ENCODE measurements at regions not wholly inside any gene's neighbourhood (a gene's known extent, or its start where the extent isn't known, plus 50 kb on each side); places are given as distances from the start of the nearest gene placed in this dataset.
"Not testable (repeated sequence)": the region's sequence is repeated elsewhere in the genome, so short reads cannot be mapped to it uniquely, and the experiment has no call there.

DNA sequence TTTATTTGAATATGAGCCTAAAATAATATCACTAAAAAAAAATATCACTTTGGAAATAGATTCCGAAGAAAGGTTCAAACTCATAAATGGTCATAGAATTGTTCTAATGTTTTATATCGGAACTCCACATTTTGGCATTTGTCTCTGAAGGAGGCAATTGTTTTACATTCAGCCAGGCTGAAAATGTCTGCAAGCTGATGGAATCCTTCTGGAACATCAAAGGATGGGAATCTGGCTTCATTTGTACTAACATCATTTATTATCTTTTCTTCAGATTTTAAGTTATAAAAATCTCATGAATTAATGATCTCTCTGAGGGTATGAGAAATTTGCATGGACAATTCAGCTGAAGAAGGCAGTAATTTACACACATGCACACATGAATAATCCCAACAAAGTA, 251.4 kb upstream of the RGMA start:
- no peak overlapping the region for H3K4me3 ChIP-seq (ENCODE audit: low read depth, low read length)
- TF ChIP-seq, protein P1, sequence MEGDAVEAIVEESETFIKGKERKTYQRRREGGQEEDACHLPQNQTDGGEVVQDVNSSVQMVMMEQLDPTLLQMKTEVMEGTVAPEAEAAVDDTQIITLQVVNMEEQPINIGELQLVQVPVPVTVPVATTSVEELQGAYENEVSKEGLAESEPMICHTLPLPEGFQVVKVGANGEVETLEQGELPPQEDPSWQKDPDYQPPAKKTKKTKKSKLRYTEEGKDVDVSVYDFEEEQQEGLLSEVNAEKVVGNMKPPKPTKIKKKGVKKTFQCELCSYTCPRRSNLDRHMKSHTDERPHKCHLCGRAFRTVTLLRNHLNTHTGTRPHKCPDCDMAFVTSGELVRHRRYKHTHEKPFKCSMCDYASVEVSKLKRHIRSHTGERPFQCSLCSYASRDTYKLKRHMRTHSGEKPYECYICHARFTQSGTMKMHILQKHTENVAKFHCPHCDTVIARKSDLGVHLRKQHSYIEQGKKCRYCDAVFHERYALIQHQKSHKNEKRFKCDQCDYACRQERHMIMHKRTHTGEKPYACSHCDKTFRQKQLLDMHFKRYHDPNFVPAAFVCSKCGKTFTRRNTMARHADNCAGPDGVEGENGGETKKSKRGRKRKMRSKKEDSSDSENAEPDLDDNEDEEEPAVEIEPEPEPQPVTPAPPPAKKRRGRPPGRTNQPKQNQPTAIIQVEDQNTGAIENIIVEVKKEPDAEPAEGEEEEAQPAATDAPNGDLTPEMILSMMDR (conservative IDR thresholded peaks at IDR 0.05; ENCODE audit: low read depth, low read length): no peak
- DNase-seq (ENCODE audit: low read depth): no peak

DNA sequence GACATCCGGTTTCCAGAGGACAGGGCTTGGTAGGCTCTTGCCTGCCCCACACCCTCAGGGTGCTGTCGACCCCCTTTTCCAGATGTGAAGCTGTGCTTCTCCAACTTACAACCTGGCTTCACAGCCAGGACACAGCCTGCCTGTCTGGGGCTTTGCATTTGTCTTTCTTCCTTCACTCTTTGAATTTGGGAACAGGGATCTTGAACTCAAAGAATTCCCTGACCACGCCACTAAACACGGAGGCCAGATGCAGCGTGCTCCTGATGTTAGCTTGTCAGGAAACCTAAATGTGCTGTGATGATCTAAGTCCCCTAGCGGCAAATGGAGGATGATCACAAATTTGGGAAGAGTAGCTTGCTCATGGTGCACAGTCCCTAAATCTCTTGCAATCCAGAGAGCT, 244.8 kb upstream of the RGMA start:
- H3K4me3 ChIP-seq (ENCODE audit: low read depth, low read length): no peak overlapping the region
- TF ChIP-seq, protein P1 (conservative IDR thresholded peaks at IDR 0.05; ENCODE audit: low read depth, low read length): no peak

DNA sequence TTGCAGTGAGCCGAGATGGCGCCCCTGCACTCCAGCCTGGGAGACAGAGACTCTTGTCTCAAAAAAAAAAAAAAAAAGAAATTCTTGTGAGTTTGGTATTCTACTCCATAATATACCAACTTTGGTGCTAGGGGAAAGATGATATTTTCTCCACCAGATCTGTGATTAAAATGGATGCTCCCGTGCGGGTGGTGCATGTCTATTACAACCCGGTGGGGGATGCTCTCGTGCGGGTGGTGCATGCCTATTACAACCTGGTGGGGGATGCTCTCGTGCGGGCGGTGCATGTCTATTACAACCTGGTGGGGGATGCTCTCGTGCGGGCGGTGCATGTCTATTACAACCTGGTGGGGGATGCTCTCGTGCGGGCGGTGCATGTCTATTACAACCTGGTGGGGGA, 244.1 kb upstream of the RGMA start:
- DNase-seq (ENCODE audit: low read depth); H3K4me3 ChIP-seq (ENCODE audit: low read depth, low read length): not testable (repeated sequence)

More for the DNA sequence above, 244.8 kb upstream of the RGMA start:
- no peak for DNase-seq (ENCODE audit: low read depth)

DNA sequence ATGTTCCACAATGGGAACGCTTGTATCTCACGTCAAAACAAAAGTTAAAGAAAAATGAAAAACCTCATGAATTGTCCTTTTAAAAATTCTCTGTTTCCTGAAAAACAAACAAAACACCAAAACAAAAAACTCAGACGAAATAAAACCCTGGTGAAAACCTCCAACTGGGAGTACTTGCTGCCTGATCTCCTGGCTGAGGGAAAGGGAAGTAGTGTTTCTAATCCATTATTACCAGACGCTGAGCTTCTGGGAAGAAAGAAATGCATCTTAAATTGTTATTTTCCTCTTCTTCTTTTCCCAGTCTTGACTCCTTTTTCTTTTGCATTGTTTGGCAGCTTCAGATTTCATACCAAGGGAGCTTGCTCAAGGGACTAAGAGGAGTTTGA, 243.2 kb upstream of the RGMA start:
- H3K4me3 ChIP-seq (ENCODE audit: low read depth, low read length): no peak overlapping the region
- DNase-seq (ENCODE audit: low read depth): no peak
- TF ChIP-seq, protein P1 (conservative IDR thresholded peaks at IDR 0.05; ENCODE audit: low read depth, low read length): no peak

DNA sequence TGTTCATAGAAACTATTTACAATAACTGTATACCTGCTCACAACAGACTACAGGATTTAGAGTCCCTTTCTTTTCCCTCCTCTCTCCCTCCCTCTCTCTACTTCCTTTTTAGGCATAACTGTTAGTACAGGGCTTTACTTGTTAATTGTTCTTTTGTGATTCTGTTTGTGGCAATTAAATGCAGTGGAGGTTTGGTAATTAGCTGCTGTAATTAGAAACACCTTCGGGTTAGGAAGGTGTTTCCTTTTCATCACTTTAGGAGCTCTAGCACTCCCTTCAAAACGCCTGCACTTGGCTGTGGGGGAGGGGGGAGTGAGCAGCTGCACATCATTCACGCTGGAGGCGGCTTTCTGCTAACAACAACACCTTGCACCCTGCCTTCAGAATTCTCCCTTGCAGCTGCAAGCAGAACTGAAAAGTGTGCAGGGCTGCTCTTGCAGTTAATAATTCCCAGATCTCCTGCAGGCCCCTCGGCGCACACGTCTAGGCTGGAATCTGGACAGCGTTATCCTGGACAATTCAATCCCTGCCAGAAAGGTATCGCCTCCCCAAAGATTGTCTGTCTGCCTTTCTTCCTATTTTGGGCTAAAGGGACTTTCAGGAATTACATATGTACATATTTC, 242.6 kb upstream of the RGMA start:
- no peak overlapping the region for H3K4me3 ChIP-seq (ENCODE audit: low read depth, low read length)
- no peak for DNase-seq (ENCODE audit: low read depth)
- TF ChIP-seq, protein P1 (conservative IDR thresholded peaks at IDR 0.05; ENCODE audit: low read depth, low read length): no peak

DNA sequence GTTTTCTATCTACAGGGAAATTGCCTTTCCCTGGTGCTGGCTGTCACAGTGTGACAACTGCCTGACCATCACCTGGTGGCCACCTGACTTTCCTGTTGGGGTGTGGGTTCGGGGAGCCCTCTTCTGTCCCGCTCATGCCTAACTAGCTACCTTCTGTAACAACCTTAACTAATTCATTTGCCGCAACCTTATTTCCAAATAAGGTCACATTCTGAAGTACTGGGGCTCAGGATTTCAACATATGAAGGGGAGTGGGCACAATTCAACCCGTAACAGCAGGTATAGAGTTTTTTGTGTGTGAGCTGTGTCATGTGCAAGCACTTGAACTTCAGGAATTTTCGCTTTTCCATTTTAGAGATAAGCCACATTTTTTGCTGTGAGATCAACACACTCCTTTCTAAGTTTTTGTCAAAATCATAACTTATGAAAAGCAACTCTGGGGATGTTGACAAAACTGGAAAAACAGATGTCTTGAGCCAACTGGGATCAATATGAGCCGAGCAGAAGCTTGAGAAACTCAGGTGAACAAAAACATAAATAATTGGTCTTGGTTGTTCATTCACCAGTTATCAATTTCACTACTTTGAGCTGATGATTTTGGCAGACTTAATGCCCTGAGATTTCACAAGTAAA, 242.0 kb upstream of the RGMA start:
- TF ChIP-seq, protein P1 (conservative IDR thresholded peaks at IDR 0.05; ENCODE audit: low read depth, low read length): no peak
- H3K4me3 ChIP-seq (ENCODE audit: low read depth, low read length): no peak overlapping the region
- DNase-seq (ENCODE audit: low read depth): no peak

DNA sequence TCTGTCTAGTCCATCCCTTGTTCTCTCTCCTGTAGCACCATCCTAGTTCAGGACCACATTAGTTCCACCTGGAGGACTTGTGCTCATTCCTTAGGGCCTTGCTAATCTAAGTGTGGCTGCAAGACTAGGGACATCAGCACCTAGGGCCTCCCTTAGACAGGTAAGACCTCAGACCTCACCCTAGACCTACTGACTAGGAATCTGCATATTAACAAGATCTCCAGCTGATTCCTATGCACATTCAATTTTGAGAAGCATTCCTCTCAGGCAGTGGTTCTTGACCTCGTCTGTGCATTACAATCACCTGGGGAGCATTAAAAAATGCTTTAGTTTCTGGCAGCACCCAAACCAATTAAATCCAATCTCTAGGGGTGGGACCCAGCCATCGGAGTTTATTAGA, 238.4 kb upstream of the RGMA start:
- TF ChIP-seq, protein P1 (conservative IDR thresholded peaks at IDR 0.05; ENCODE audit: low read depth, low read length): no peak
- no peak overlapping the region for H3K4me3 ChIP-seq (ENCODE audit: low read depth, low read length)
- DNase-seq (ENCODE audit: low read depth): no peak

Data from choroid plexus epithelial cell (primary cell).